Caco-2 (cell line): ENCODE measurements at regions not wholly inside any gene's neighbourhood (a gene's known extent, or its start where the extent isn't known, plus 50 kb on each side); places are given as distances from the start of the nearest gene placed in this dataset.

ENCODE experiments used
- BruUV-seq: library from RNA; stranded (reverse); fragments of 400-500 nt; replicated peaks from 2 replicates; lab custom pipeline; 2021; lab: Mats Ljungman, UMichigan
- CTCF ChIA-PET: fragments of 300-600 bp; sonication (Branson Sonifier 250); formaldehyde crosslinking; loops from one replicate; lab custom pipeline; 2022; ENCODE audit warnings: antibody characterized with exemption; lab: Charles Lee
- POLR2A ChIA-PET: fragments of 300-600 bp; sonication (Branson Sonifier 250); formaldehyde crosslinking; loops from one replicate; lab custom pipeline; 2022; ENCODE audit warnings: antibody characterized with exemption; lab: Charles Lee
- DNase-seq, 2 experiments: peaks; one replicate each; pipeline versions ENCODE4 v3.0.0 to v3.0.0-alpha.2; 2020 to 2022
- H3K27me3 ChIP-seq: replicated peaks from 2 replicates; pipeline ENCODE4 v1.6.0; 2011; ENCODE audit warnings: low read length; ENCODE audit not compliant: control insufficient read depth, insufficient read depth
- H3K36me3 ChIP-seq: 2 replicates; pipeline ENCODE4 v1.5.1; 2011; ENCODE audit warnings: low read length; ENCODE audit not compliant: control insufficient read depth, insufficient read depth
- H3K4me1 ChIP-seq: fragments of 250-450 bp; sonication (Bioruptor Pico); 2 replicates; pipeline ENCODE4 v1.5.1; 2020; ENCODE audit warnings: mild to moderate bottlenecking
- H3K4me3 ChIP-seq: 2 replicates; pipeline ENCODE4 v1.5.1; 2011; ENCODE audit warnings: low read depth, mild to moderate bottlenecking, control low read depth, low read length
- H3K9me3 ChIP-seq: fragments of 250-450 bp; sonication (Bioruptor Pico); 2 replicates; pipeline ENCODE4 v1.5.1; 2020; ENCODE audit warnings: mild to moderate bottlenecking, moderate library complexity
- H3K27ac Mint-ChIP-seq: one replicate; pipeline ENCODE4 v1.8.0; 2022; ENCODE audit warnings: mixed read lengths; ENCODE audit not compliant: unreplicated experiment
- H3K27me3 Mint-ChIP-seq: one replicate; pipeline ENCODE4 v1.8.0; 2022; ENCODE audit warnings: mixed read lengths; ENCODE audit not compliant: insufficient read depth, unreplicated experiment
- H3K36me3 Mint-ChIP-seq: one replicate; pipeline ENCODE4 v1.8.0; 2022; ENCODE audit warnings: mild to moderate bottlenecking, mixed read lengths; ENCODE audit not compliant: insufficient read depth, unreplicated experiment
- H3K4me1 Mint-ChIP-seq: one replicate; pipeline ENCODE4 v1.8.0; 2022; ENCODE audit warnings: low read depth, mixed read lengths; ENCODE audit not compliant: unreplicated experiment
- H3K4me3 Mint-ChIP-seq: one replicate; pipeline ENCODE4 v1.8.0; 2022; ENCODE audit warnings: mild to moderate bottlenecking, moderate library complexity, mixed read lengths; ENCODE audit not compliant: unreplicated experiment
- H3K9me3 Mint-ChIP-seq: one replicate; pipeline ENCODE4 v1.8.0; 2022; ENCODE audit warnings: mixed read lengths; ENCODE audit not compliant: unreplicated experiment
- CTCF ChIP-seq, 2 experiments: fragments of 200-600 bp in 1 of 2; IDR thresholded peaks; 1 replicate in 1 of 2; 2 replicates in 1 of 2; pipeline versions ENCODE4 v1.5.1 to v1.8.0; 2011 to 2022; ENCODE audit warnings: antibody characterized with exemption in 1 of 2, control low read depth in 1 of 2, inconsistent platforms in 1 of 2, low read depth in 1 of 2, low read length in 1 of 2, mild to moderate bottlenecking in 1 of 2, moderate library complexity in 1 of 2; ENCODE audit not compliant: insufficient read depth in 1 of 2, severe bottlenecking in 1 of 2, unreplicated experiment in 1 of 2
- intact Hi-C: fragments of 100-400 bp; cut with micrococcal nuclease; formaldehyde crosslinking; loops from one replicate; pipeline ENCODE4 v1.10.0; 2022; ENCODE audit not compliant: unreplicated experiment

GRCh38 chr11:81673001-81673400 is 1060.7 kb downstream of the FAM181B start:
- BruUV-seq: no TSS peak
- Mint-ChIP-seq H3K27me3 (no peaks in the 10 kb centered on the region), H3K4me3 (no peak overlapping the region), H3K36me3 (no peaks in the 10 kb centered on the region), H3K9me3 (no peaks in the 10 kb centered on the region), H3K4me1 (no peaks in the 10 kb centered on the region), H3K27ac (no peak overlapping the region)
- Histone ChIP-seq H3K27me3 (no peaks in the 10 kb centered on the region), H3K4me3 (no peak overlapping the region), H3K36me3 (no peaks in the 10 kb centered on the region), H3K4me1 (no peaks in the 10 kb centered on the region), H3K9me3 (no peaks in the 10 kb centered on the region; the same call in 1 of the 2 replicates)
- ChIA-PET CTCF (no interaction called here), POLR2A (no interaction called here)
- TF ChIP-seq CTCF (IDR thresholded peaks at IDR 0.05; ENCODE audit: insufficient read depth in 1 of 2, low read depth in 1 of 2, low read length in 1 of 2, severe bottlenecking in 1 of 2, unreplicated experiment in 1 of 2): no peak
- intact Hi-C loops: no loop called here
- DNase-seq: no peak

- Mint-ChIP-seq H3K9me3 (no peaks in the 10 kb centered on the region), H3K4me3 (no peak overlapping the region), H3K4me1 (no peaks in the 10 kb centered on the region), H3K27ac (no peak overlapping the region), H3K27me3 (peaks cover 3% of the 10 kb centered on the region), H3K36me3 (no peaks in the 10 kb centered on the region)
- no peaks in the 10 kb centered on the region for H3K9me3 ChIP-seq
- BruUV-seq: no TSS peak
- no peaks in the 10 kb centered on the region for H3K36me3 ChIP-seq
- POLR2A ChIA-PET: no interaction called here
- no peak overlapping the region for H3K4me3 ChIP-seq
- intact Hi-C loops: no loop called here
- no peak for TF ChIP-seq CTCF (IDR thresholded peaks at IDR 0.05; ENCODE audit: insufficient read depth in 1 of 2, low read depth in 1 of 2, low read length in 1 of 2, severe bottlenecking in 1 of 2, unreplicated experiment in 1 of 2)
- H3K27me3 ChIP-seq: no peaks in the 10 kb centered on the region
- CTCF ChIA-PET: no interaction called here
- DNase-seq: no peak
- no peaks in the 10 kb centered on the region for H3K4me1 ChIP-seq
Observed at GRCh38 chr11:81669935-81670543, 1063.6 kb downstream of the FAM181B start.

GRCh38 chr11:81658722-81659121 is 1074.9 kb downstream of the FAM181B start:
- Histone ChIP-seq H3K4me3 (no peak overlapping the region), H3K27me3 (no peaks in the 10 kb centered on the region), H3K9me3 (peaks cover 6% of the 10 kb centered on the region; the same call in 1 of the 2 replicates), H3K36me3 (no peaks in the 10 kb centered on the region), H3K4me1 (no peaks in the 10 kb centered on the region)
- peaks cover 21% of the 10 kb centered on the region for H3K9me3 Mint-ChIP-seq
- intact Hi-C loops: no loop called here
- H3K27me3 Mint-ChIP-seq: peaks cover 11% of the 10 kb centered on the region
- no peak overlapping the region for H3K4me3 Mint-ChIP-seq
- H3K36me3 Mint-ChIP-seq: no peaks in the 10 kb centered on the region
- CTCF ChIA-PET: interaction anchor here (0.7 to 1.0 kb wide), 4 partner anchors 11 to 1434 kb away, joined by 3 read pairs; no protein-coding TSS in a partner anchor
- no peaks in the 10 kb centered on the region for H3K4me1 Mint-ChIP-seq
- DNase-seq: peak; percentile 43 to 47
- TF ChIP-seq CTCF (IDR thresholded peaks at IDR 0.05; ENCODE audit: insufficient read depth in 1 of 2, low read depth in 1 of 2, low read length in 1 of 2, severe bottlenecking in 1 of 2, unreplicated experiment in 1 of 2): peak; percentile 74 to 83
- no peak overlapping the region for H3K27ac Mint-ChIP-seq
- BruUV-seq: no TSS peak
- POLR2A ChIA-PET: no interaction called here
